Breast epithelium (tissue), 4 donors: ENCODE measurements at regions not wholly inside any gene's neighbourhood (a gene's known extent, or its start where the extent isn't known, plus 50 kb on each side); places are given as distances from the start of the nearest gene placed in this dataset.
"Not testable (repeated sequence)": the region's sequence is repeated elsewhere in the genome, so short reads cannot be mapped to it uniquely, and the experiment has no call there.

Experiments used
- DNase-seq, 2 donors: peaks; one replicate each; pipeline ENCODE4 v3.0.0-alpha.2; 2019; ENCODE audit warnings: low spot score in 2 of 2
- H3K27ac ChIP-seq, 2 donors: fragments of 200-600 bp; sonication (generic) in 1 of 2; one replicate each; pipeline ENCODE4 v1.5.1; 2016 to 2019; ENCODE audit warnings: mild to moderate bottlenecking in 1 of 2
- H3K27me3 ChIP-seq, 2 donors: fragments of 200-600 bp; sonication (generic) in 1 of 2; one replicate each; pipeline versions ENCODE4 v1.5.1 to v1.6.0; 2017 to 2019; ENCODE audit warnings: control low read depth in 1 of 2, mild to moderate bottlenecking in 1 of 2
- H3K36me3 ChIP-seq: fragments of 200-600 bp; one replicate; pipeline ENCODE4 v1.5.1; 2019
- H3K4me1 ChIP-seq, 2 donors: fragments of 200-600 bp; sonication (generic); one replicate each; pipeline ENCODE4 v1.5.1; 2016 to 2019; ENCODE audit warnings: control low read depth in 1 of 2
- H3K4me3 ChIP-seq, 3 donors: fragments of 200-600 bp; sonication (generic); 1 replicate in 2 of 3; 2 replicates in 1 of 3; pipeline ENCODE4 v1.5.1; 2016 to 2019; ENCODE audit warnings: mild to moderate bottlenecking in 3 of 3, moderate library complexity in 2 of 3
- H3K9me3 ChIP-seq, 2 donors: fragments of 200-600 bp; sonication (generic) in 1 of 2; one replicate each; pipeline ENCODE4 v1.5.1; 2016 to 2019; ENCODE audit warnings: control low read depth in 1 of 2
- CTCF ChIP-seq, 3 donors: fragments of 450-650 bp; IDR thresholded peaks; one replicate each; pipeline ENCODE4 v1.5.1; 2016 to 2017; ENCODE audit warnings: antibody characterized with exemption in 3 of 3, mild to moderate bottlenecking in 3 of 3, moderate library complexity in 3 of 3
- POLR2A ChIP-seq: fragments of 450-650 bp; IDR thresholded peaks from one replicate; pipeline ENCODE4 v1.6.1; 2016; ENCODE audit warnings: antibody characterized with exemption, mild to moderate bottlenecking, moderate library complexity
- POLR2AphosphoS5 ChIP-seq, 3 donors: sonication (generic); formaldehyde crosslinking; IDR thresholded peaks; one replicate each; pipeline ENCODE4 v1.6.1; 2017; ENCODE audit warnings: antibody characterized with exemption in 3 of 3
- intact Hi-C: fragments of 100-400 bp; cut with DNase I; formaldehyde crosslinking; loops from one replicate; pipeline ENCODE4 v1.15.1; 2023; ENCODE audit warnings: low total_unique reads

DNA sequence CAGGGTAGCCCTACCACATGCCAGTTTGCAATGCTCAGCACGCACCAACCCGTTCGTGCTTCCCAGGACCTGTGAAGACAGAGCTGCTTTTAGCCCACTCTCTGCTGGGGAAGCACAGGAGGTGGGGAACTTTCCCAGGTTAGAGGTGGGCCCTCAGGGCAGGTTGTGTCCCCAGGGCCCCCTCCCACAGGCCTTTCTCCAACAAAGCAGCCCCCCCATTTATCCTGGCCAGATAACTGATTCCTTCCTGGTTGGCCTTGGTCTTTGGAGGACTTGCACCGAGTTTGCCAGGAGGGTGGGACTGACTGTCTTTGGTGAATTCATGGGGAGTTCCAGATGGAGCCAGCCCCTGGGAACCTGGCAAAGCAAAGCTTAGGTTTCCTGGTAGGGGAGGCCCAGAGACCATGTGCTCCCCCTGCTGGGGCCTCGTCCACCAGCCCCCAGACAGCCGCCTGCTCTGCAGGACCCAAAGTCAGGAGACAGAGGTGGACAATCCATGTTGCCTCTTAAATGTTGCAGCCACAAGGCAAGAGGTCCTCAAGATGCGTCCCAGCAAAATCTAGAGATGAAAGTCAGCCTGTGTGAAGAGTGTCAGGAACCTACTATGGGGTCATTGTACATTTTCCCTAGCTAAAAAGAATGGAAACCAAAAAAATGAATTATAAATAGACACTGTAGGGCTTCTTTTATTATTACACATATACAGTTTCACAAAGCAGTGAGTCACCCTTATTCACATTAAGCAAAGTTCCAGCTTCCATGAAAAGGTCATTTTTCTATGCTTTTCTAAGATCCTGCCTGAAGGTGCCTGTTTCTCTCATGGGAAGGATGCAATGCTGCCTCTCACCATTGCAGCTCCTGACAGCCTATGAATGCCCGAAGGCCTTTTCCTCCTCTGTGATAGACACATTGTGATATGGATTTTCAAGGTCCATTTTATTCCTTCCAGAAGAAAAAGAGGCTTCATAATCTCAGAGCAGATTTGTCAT, 497.8 kb downstream of the PREX1 start:
- intact Hi-C loops: loop anchor here (2.0 kb wide), 1 partner anchor 17 kb away; no protein-coding TSS in a partner anchor
- Histone ChIP-seq H3K27me3 (peaks cover 0 to 11% of the 10 kb centered on the region in 2 donors), H3K9me3 (no peaks in the 10 kb centered on the region), H3K4me3 (no peak overlapping the region), H3K4me1 (no peaks in the 10 kb centered on the region), H3K36me3 (no peaks in the 10 kb centered on the region), H3K27ac (no peak overlapping the region)
- TF ChIP-seq POLR2A (no peak), POLR2AphosphoS5 (IDR thresholded peaks at IDR 0.05) (no peak), CTCF (IDR thresholded peaks at IDR 0.05) (no peak)
- DNase-seq: no peak

GRCh38 chr20:48329031-48329615, 498.7 kb downstream of the PREX1 start:
- H3K4me3 ChIP-seq: no peak overlapping the region
- H3K27ac ChIP-seq: no peak overlapping the region
- H3K9me3 ChIP-seq: no peaks in the 10 kb centered on the region
- peaks cover 0 to 5% of the 10 kb centered on the region in 2 donors for H3K27me3 ChIP-seq
- intact Hi-C loops: loop anchor here (2.0 kb wide), 1 partner anchor 18 kb away; no protein-coding TSS in a partner anchor
- H3K4me1 ChIP-seq: no peaks in the 10 kb centered on the region
- no peak for DNase-seq
- H3K36me3 ChIP-seq: no peaks in the 10 kb centered on the region
- TF ChIP-seq POLR2A: no peak
- TF ChIP-seq POLR2AphosphoS5 (IDR thresholded peaks at IDR 0.05): no peak
- TF ChIP-seq CTCF (IDR thresholded peaks at IDR 0.05): no peak

DNA sequence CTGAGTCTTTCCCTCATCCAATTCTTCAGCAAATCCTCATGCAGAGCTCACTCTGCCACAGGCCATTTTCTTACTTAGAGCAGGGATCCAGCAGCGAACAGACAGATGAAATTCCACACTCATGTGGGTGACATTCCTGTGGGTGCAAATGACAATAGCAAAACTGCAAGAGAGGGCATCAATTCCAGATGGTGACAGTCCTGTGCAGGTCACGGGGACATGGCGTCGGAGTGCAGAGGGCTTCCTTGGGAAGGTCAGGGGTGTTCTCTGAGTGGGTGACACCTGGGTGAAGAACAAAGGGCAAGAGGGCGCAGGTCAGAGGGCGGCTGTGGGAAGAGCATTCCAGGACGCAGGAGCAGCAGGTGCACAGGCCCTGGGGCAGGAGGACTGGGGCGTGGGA, 500.0 kb downstream of the PREX1 start:
- H3K27ac ChIP-seq, H3K27me3 ChIP-seq, H3K9me3 ChIP-seq, H3K4me3 ChIP-seq, DNase-seq, H3K36me3 ChIP-seq, H3K4me1 ChIP-seq: not testable (repeated sequence)
- intact Hi-C loops: loop anchor here (2.0 kb wide), 1 partner anchor 19 kb away; no protein-coding TSS in a partner anchor

- no peaks in the 10 kb centered on the region for H3K36me3 ChIP-seq
- TF ChIP-seq POLR2A (no peak), CTCF (IDR thresholded peaks at IDR 0.05) (no peak), POLR2AphosphoS5 (IDR thresholded peaks at IDR 0.05) (no peak)
- H3K27me3 ChIP-seq: peaks cover 0 to 5% of the 10 kb centered on the region in 2 donors
- intact Hi-C loops: no loop called here
- no peaks in the 10 kb centered on the region for H3K4me1 ChIP-seq
- H3K27ac ChIP-seq: peak overlapping the region in 1 of 2 donors; percentile 48
- no peaks in the 10 kb centered on the region for H3K9me3 ChIP-seq
- peak in 1 of 2 donors; percentile 40 for DNase-seq
- peak overlapping the region in 1 of 3 donors; percentile 22 for H3K4me3 ChIP-seq
Measured at GRCh38 chr20:48326868-48327267, 500.9 kb downstream of the PREX1 start.

- Histone ChIP-seq H3K36me3 (no peaks in the 10 kb centered on the region), H3K4me3 (no peak overlapping the region), H3K4me1 (no peaks in the 10 kb centered on the region), H3K27me3 (peaks cover 0 to 5% of the 10 kb centered on the region in 2 donors), H3K27ac (no peak overlapping the region), H3K9me3 (no peaks in the 10 kb centered on the region)
- DNase-seq: no peak
- no peak for TF ChIP-seq POLR2A
- no peak for TF ChIP-seq CTCF (IDR thresholded peaks at IDR 0.05)
- TF ChIP-seq POLR2AphosphoS5 (IDR thresholded peaks at IDR 0.05): no peak
- intact Hi-C loops: no loop called here
Measured at GRCh38 chr20:48326434-48326691, 501.4 kb downstream of the PREX1 start.
